Activated effector memory CD4-positive, alpha-beta T cell treated with anti-CD3 and anti-CD28 coated beads, Interleukin-2, amount 50 U/mL, for 16 hours (primary cell): ENCODE measurements at regions not wholly inside any gene's neighbourhood (a gene's known extent, or its start where the extent isn't known, plus 50 kb on each side); places are given as distances from the start of the nearest gene placed in this dataset.

Experiments used
- DNase-seq: peaks from one replicate; pipeline ENCODE4 v3.0.0-alpha.2; 2020

- DNase-seq: no peak
Measured at GRCh38 chr13:112225429-112226090, 150.6 kb upstream of the SPACA7 start.

GRCh38 chr13:112226320-112227002 lies 149.7 kb upstream of the SPACA7 start:
- DNase-seq: no peak

GRCh38 chr13:112227031-112227430 lies 149.1 kb upstream of the SPACA7 start:
- no peak for DNase-seq

- no peak for DNase-seq
Measured at GRCh38 chr13:112229445-112229844, 146.7 kb upstream of the SPACA7 start.

GRCh38 chr13:112229992-112230872 lies 145.9 kb upstream of the SPACA7 start:
- no peak for DNase-seq

- DNase-seq: no peak
Measured at GRCh38 chr13:112231451-112232083, 144.6 kb upstream of the SPACA7 start.

GRCh38 chr13:112233256-112233655 lies 142.9 kb upstream of the SPACA7 start:
- DNase-seq: no peak

GRCh38 chr13:112233716-112234115 lies 142.4 kb upstream of the SPACA7 start:
- DNase-seq: no peak

- DNase-seq: no peak
Measured at GRCh38 chr13:112234131-112234875, 141.9 kb upstream of the SPACA7 start.

- DNase-seq: no peak
Measured at GRCh38 chr13:112236016-112236415, 140.1 kb upstream of the SPACA7 start.

GRCh38 chr13:112236539-112237197 lies 139.5 kb upstream of the SPACA7 start:
- DNase-seq: no peak

GRCh38 chr13:112238436-112238995 lies 137.6 kb upstream of the SPACA7 start:
- no peak for DNase-seq

GRCh38 chr13:112240076-112240475 lies 136.1 kb upstream of the SPACA7 start:
- no peak for DNase-seq

GRCh38 chr13:112241288-112241687 lies 134.9 kb upstream of the SPACA7 start:
- DNase-seq: no peak

GRCh38 chr13:112242777-112243176 lies 133.4 kb upstream of the SPACA7 start:
- no peak for DNase-seq

- DNase-seq: no peak
Measured at GRCh38 chr13:112244061-112244460, 132.1 kb upstream of the SPACA7 start.

- no peak for DNase-seq
Measured at GRCh38 chr13:112244495-112245177, 131.5 kb upstream of the SPACA7 start.

GRCh38 chr13:112245179-112245724 lies 130.9 kb upstream of the SPACA7 start:
- no peak for DNase-seq

- no peak for DNase-seq
Measured at GRCh38 chr13:112245989-112246388, 130.2 kb upstream of the SPACA7 start.

GRCh38 chr13:112246731-112247470 lies 129.3 kb upstream of the SPACA7 start:
- no peak for DNase-seq
